HPDE6-E6E7 (cell line): ENCODE measurements at regions not wholly inside any gene's neighbourhood (a gene's known extent, or its start where the extent isn't known, plus 50 kb on each side); places are given as distances from the start of the nearest gene placed in this dataset.

Experiments
- DNase-seq: peaks from one replicate; pipeline ENCODE4 v3.0.0; 2011; ENCODE audit warnings: missing footprints; ENCODE audit errors: extremely low spot score

- no peak for DNase-seq
Observed at GRCh38 chr6:103081126-103081525, 1687.6 kb downstream of the GRIK2 start.

GRCh38 chr6:103080497-103080896, 1687.0 kb downstream of the GRIK2 start:
- no peak for DNase-seq

GRCh38 chr6:103079867-103080266, 1686.4 kb downstream of the GRIK2 start:
- DNase-seq: no peak

- DNase-seq: no peak
Observed at GRCh38 chr6:103062136-103062535, 1668.6 kb downstream of the GRIK2 start.

- DNase-seq: no peak
Observed at GRCh38 chr6:103047567-103047966, 1654.1 kb downstream of the GRIK2 start.

- DNase-seq: no peak
Observed at GRCh38 chr6:103042336-103042735, 1648.8 kb downstream of the GRIK2 start.

- no peak for DNase-seq
Observed at GRCh38 chr6:103036846-103037245, 1643.3 kb downstream of the GRIK2 start.

GRCh38 chr6:103027271-103027931, 1633.9 kb downstream of the GRIK2 start:
- no peak for DNase-seq

GRCh38 chr6:103018426-103018825, 1624.9 kb downstream of the GRIK2 start:
- DNase-seq: no peak

- DNase-seq: no peak
Observed at GRCh38 chr6:103017878-103018277, 1624.4 kb downstream of the GRIK2 start.

- DNase-seq: no peak
Observed at GRCh38 chr6:103011605-103012004, 1618.1 kb downstream of the GRIK2 start.

- DNase-seq: no peak
Observed at GRCh38 chr6:103002282-103002681, 1608.8 kb downstream of the GRIK2 start.

- DNase-seq: no peak
Observed at GRCh38 chr6:103001724-103002123, 1608.2 kb downstream of the GRIK2 start.

GRCh38 chr6:103000688-103001087, 1607.2 kb downstream of the GRIK2 start:
- no peak for DNase-seq

GRCh38 chr6:102995491-102995890, 1602.0 kb downstream of the GRIK2 start:
- DNase-seq: no peak

- no peak for DNase-seq
Observed at GRCh38 chr6:102994866-102995265, 1601.4 kb downstream of the GRIK2 start.

GRCh38 chr6:102986086-102986485, 1592.6 kb downstream of the GRIK2 start:
- no peak for DNase-seq

- no peak for DNase-seq
Observed at GRCh38 chr6:102984357-102984756, 1590.8 kb downstream of the GRIK2 start.

- no peak for DNase-seq
Observed at GRCh38 chr6:102981490-102982015, 1588.0 kb downstream of the GRIK2 start.

GRCh38 chr6:102980951-102981350, 1587.4 kb downstream of the GRIK2 start:
- DNase-seq: no peak

GRCh38 chr6:102961902-102962301, 1568.4 kb downstream of the GRIK2 start:
- no peak for DNase-seq

GRCh38 chr6:102950967-102951366, 1557.5 kb downstream of the GRIK2 start:
- DNase-seq: no peak

GRCh38 chr6:102944475-102944874, 1551.0 kb downstream of the GRIK2 start:
- no peak for DNase-seq

- no peak for DNase-seq
Observed at GRCh38 chr6:102942206-102942605, 1548.7 kb downstream of the GRIK2 start.
